ENCODE measurements at regions not wholly inside any gene's neighbourhood (a gene's known extent, or its start where the extent isn't known, plus 50 kb on each side); places are given as distances from the start of the nearest gene placed in this dataset.
"Not testable (repeated sequence)": the region's sequence is repeated elsewhere in the genome, so short reads cannot be mapped to it uniquely, and the experiment has no call there.

- DNase-seq, result no peak
Observed at GRCh38 chr19:28558783-28559182, 654.2 kb downstream of the UQCRFS1 start.

- DNase-seq, result no peak
Observed at GRCh38 chr19:28556371-28556770, 656.6 kb downstream of the UQCRFS1 start.

GRCh38 chr19:28555317-28555716 is 657.6 kb downstream of the UQCRFS1 start:
- DNase-seq, result no peak

- DNase-seq, result no peak
Observed at GRCh38 chr19:28554321-28555091, 658.4 kb downstream of the UQCRFS1 start.

- DNase-seq, result no peak
Observed at GRCh38 chr19:28553764-28554163, 659.2 kb downstream of the UQCRFS1 start.

- DNase-seq, result no peak
Observed at GRCh38 chr19:28553005-28553404, 659.9 kb downstream of the UQCRFS1 start.

- no peak for DNase-seq
Observed at GRCh38 chr19:28549680-28550277, 663.2 kb downstream of the UQCRFS1 start.

- no peak for DNase-seq
Observed at GRCh38 chr19:28546148-28546685, 666.7 kb downstream of the UQCRFS1 start.

GRCh38 chr19:28545397-28545796 is 667.6 kb downstream of the UQCRFS1 start:
- DNase-seq, result not testable (repeated sequence)

- no peak for DNase-seq
Observed at GRCh38 chr19:28544451-28545261, 668.3 kb downstream of the UQCRFS1 start.

- DNase-seq, result no peak
Observed at GRCh38 chr19:28543244-28543776, 669.6 kb downstream of the UQCRFS1 start.

- no peak for DNase-seq
Observed at GRCh38 chr19:28542394-28543243, 670.3 kb downstream of the UQCRFS1 start.

- no peak for DNase-seq
Observed at GRCh38 chr19:28541602-28542393, 671.2 kb downstream of the UQCRFS1 start.

GRCh38 chr19:28541029-28541428 is 671.9 kb downstream of the UQCRFS1 start:
- DNase-seq, result no peak

- not testable (repeated sequence) for DNase-seq
Observed at GRCh38 chr19:28540385-28540784, 672.6 kb downstream of the UQCRFS1 start.

- no peak for DNase-seq
Observed at GRCh38 chr19:28539759-28540158, 673.2 kb downstream of the UQCRFS1 start.

- not testable (repeated sequence) for DNase-seq
Observed at GRCh38 chr19:28538579-28538978, 674.4 kb downstream of the UQCRFS1 start.

- no peak for DNase-seq
Observed at GRCh38 chr19:28537896-28538295, 675.1 kb downstream of the UQCRFS1 start.

GRCh38 chr19:28537079-28537478 is 675.9 kb downstream of the UQCRFS1 start:
- no peak for DNase-seq

- no peak for DNase-seq
Observed at GRCh38 chr19:28535352-28535775, 677.6 kb downstream of the UQCRFS1 start.
